ENCODE measurements at regions not wholly inside any gene's neighbourhood (a gene's known extent, or its start where the extent isn't known, plus 50 kb on each side); places are given as distances from the start of the nearest gene placed in this dataset.

- no peak for DNase-seq (ENCODE audit: low read depth)
- TF ChIP-seq CTCF (conservative IDR thresholded peaks at IDR 0.05; ENCODE audit: control insufficient read depth, insufficient read depth, low read depth, low read length): no peak
- H3K4me3 ChIP-seq (ENCODE audit: control insufficient read depth, low read depth, low read length): no peak overlapping the region
Measured at GRCh38 chr20:10752206-10752605, 78.4 kb upstream of the JAG1 start.

GRCh38 chr20:10754824-10755223 lies 81.0 kb upstream of the JAG1 start:
- no peak overlapping the region for H3K4me3 ChIP-seq (ENCODE audit: control insufficient read depth, low read depth, low read length)
- TF ChIP-seq CTCF (conservative IDR thresholded peaks at IDR 0.05; ENCODE audit: control insufficient read depth, insufficient read depth, low read depth, low read length): no peak
- no peak for DNase-seq (ENCODE audit: low read depth)

- TF ChIP-seq CTCF (conservative IDR thresholded peaks at IDR 0.05; ENCODE audit: control insufficient read depth, insufficient read depth, low read depth, low read length): no peak
- DNase-seq (ENCODE audit: low read depth): no peak
- H3K4me3 ChIP-seq (ENCODE audit: control insufficient read depth, low read depth, low read length): no peak overlapping the region
Measured at GRCh38 chr20:10758446-10758845, 84.6 kb upstream of the JAG1 start.

- peak; percentile 12 for DNase-seq (ENCODE audit: low read depth)
- H3K4me3 ChIP-seq (ENCODE audit: control insufficient read depth, low read depth, low read length): no peak overlapping the region
- TF ChIP-seq CTCF (conservative IDR thresholded peaks at IDR 0.05; ENCODE audit: control insufficient read depth, insufficient read depth, low read depth, low read length): no peak
Measured at GRCh38 chr20:10761232-10761631, 87.4 kb upstream of the JAG1 start.

GRCh38 chr20:10761786-10762185 lies 88.0 kb upstream of the JAG1 start:
- no peak for DNase-seq (ENCODE audit: low read depth)
- no peak for TF ChIP-seq CTCF (conservative IDR thresholded peaks at IDR 0.05; ENCODE audit: control insufficient read depth, insufficient read depth, low read depth, low read length)
- no peak overlapping the region for H3K4me3 ChIP-seq (ENCODE audit: control insufficient read depth, low read depth, low read length)

GRCh38 chr20:10762216-10762615 lies 88.4 kb upstream of the JAG1 start:
- TF ChIP-seq CTCF (conservative IDR thresholded peaks at IDR 0.05; ENCODE audit: control insufficient read depth, insufficient read depth, low read depth, low read length): no peak
- H3K4me3 ChIP-seq (ENCODE audit: control insufficient read depth, low read depth, low read length): no peak overlapping the region
- no peak for DNase-seq (ENCODE audit: low read depth)

- DNase-seq (ENCODE audit: low read depth): no peak
Measured at GRCh38 chr20:10763112-10763511, 89.3 kb upstream of the JAG1 start.

More at GRCh38 chr20:10763112-10763511, 89.3 kb upstream of the JAG1 start:
- no peak for TF ChIP-seq CTCF (conservative IDR thresholded peaks at IDR 0.05; ENCODE audit: control insufficient read depth, insufficient read depth, low read depth, low read length)
- no peak overlapping the region for H3K4me3 ChIP-seq (ENCODE audit: control insufficient read depth, low read depth, low read length)

Data from fibroblast of mammary gland (primary cell).